IMR-90 (cell line): ENCODE measurements at regions not wholly inside any gene's neighbourhood (a gene's known extent, or its start where the extent isn't known, plus 50 kb on each side); places are given as distances from the start of the nearest gene placed in this dataset.

Experiments
- ATAC-seq: fragments of 200-7000 bp; cut with Tn5 transposase; 2 replicates; pipeline ENCODE4 v1.9.1; 2020; ENCODE audit warnings: low read depth, mild to moderate bottlenecking, moderate library complexity
- BruUV-seq: library from RNA; stranded (reverse); fragments of 400-500 nt; replicated peaks from 2 replicates; lab custom pipeline; 2021; lab: Mats Ljungman, UMichigan
- CTCF ChIA-PET: fragments of 300-600 bp; formaldehyde crosslinking; extraction: SDS; loops from one replicate; lab custom pipeline; 2021; ENCODE audit warnings: antibody characterized with exemption; lab: Yijun Ruan, JAX
- POLR2A ChIA-PET: fragments of 300-600 bp; sonication (Branson Sonifier 250); formaldehyde crosslinking; loops from one replicate; lab custom pipeline; 2022; ENCODE audit warnings: antibody characterized with exemption; ENCODE audit not compliant: unreplicated experiment; lab: Charles Lee
- DNase-seq: peaks from one replicate; pipeline ENCODE4 v3.0.0; 2013
- H2AFZ ChIP-seq: replicated peaks from 2 replicates; pipeline ENCODE3; 2013; ENCODE audit warnings: low read length, mild to moderate bottlenecking; ENCODE audit not compliant: poor library complexity
- H2AK5ac ChIP-seq: 2 replicates; pipeline ENCODE4 v1.6.1; 2013; ENCODE audit warnings: low read depth, low read length, inconsistent platforms
- H2AK9ac ChIP-seq: replicated peaks from 2 replicates; pipeline ENCODE3; 2013; ENCODE audit warnings: mild to moderate bottlenecking, low read depth, low read length, moderate library complexity; ENCODE audit not compliant: poor library complexity
- H2BK120ac ChIP-seq: 2 replicates; pipeline ENCODE4 v1.6.1; 2013; ENCODE audit warnings: low read depth, low read length, inconsistent platforms
- H2BK15ac ChIP-seq: 3 replicates; pipeline ENCODE4 v1.6.1; 2013; ENCODE audit warnings: low read depth, low read length, inconsistent platforms
- H2BK20ac ChIP-seq: 2 replicates; pipeline ENCODE4 v1.6.1; 2013; ENCODE audit warnings: low read depth, mild to moderate bottlenecking, inconsistent platforms, low read length, moderate library complexity
- H2BK5ac ChIP-seq: 2 replicates; pipeline ENCODE4 v1.6.1; 2013; ENCODE audit warnings: mild to moderate bottlenecking, low read depth, low read length, inconsistent platforms; ENCODE audit not compliant: poor library complexity, severe bottlenecking
- H3K14ac ChIP-seq: replicated peaks from 2 replicates; pipeline ENCODE4 v1.6.1; 2013; ENCODE audit warnings: low read depth, low read length, inconsistent platforms
- H3K18ac ChIP-seq: 2 replicates; pipeline ENCODE4 v1.6.1; 2013; ENCODE audit warnings: low read depth, low read length, control low read depth
- H3K23ac ChIP-seq: 2 replicates; pipeline ENCODE4 v1.6.1; 2013; ENCODE audit warnings: low read depth, low read length, inconsistent platforms
- H3K27ac ChIP-seq: 2 replicates; pipeline ENCODE4 v1.5.1; 2013; ENCODE audit warnings: mild to moderate bottlenecking, control low read depth, low read length; ENCODE audit not compliant: insufficient read depth
- H3K27me3 ChIP-seq: 2 replicates; pipeline ENCODE4 v1.6.1; 2013; ENCODE audit warnings: low read length; ENCODE audit not compliant: control insufficient read depth, insufficient read depth
- H3K36me3 ChIP-seq: 2 replicates; pipeline ENCODE4 v1.6.1; 2013; ENCODE audit warnings: low read length, mixed read lengths; ENCODE audit not compliant: control insufficient read depth, insufficient read depth
- H3K4ac ChIP-seq: 2 replicates; pipeline ENCODE4 v1.6.1; 2013; ENCODE audit warnings: low read depth, low read length, inconsistent platforms
- H3K4me1 ChIP-seq: 2 replicates; pipeline ENCODE4 v1.6.1; 2013; ENCODE audit warnings: low read length, mixed read lengths; ENCODE audit not compliant: control insufficient read depth, insufficient read depth
- H3K4me2 ChIP-seq: 2 replicates; pipeline ENCODE4 v1.6.1; 2013; ENCODE audit warnings: low read depth, mild to moderate bottlenecking, control low read depth, low read length, moderate library complexity
- H3K4me3 ChIP-seq: 2 replicates; pipeline ENCODE4 v1.5.1; 2013; ENCODE audit warnings: low read depth, mild to moderate bottlenecking, control low read depth, low read length, moderate library complexity; ENCODE audit not compliant: insufficient read depth
- H3K56ac ChIP-seq: 2 replicates; pipeline ENCODE4 v1.6.1; 2013; ENCODE audit warnings: low read length, inconsistent platforms; ENCODE audit not compliant: insufficient read depth; ENCODE audit errors: extremely low read depth
- H3K79me1 ChIP-seq, 2 experiments: 2 replicates each; pipeline ENCODE4 v1.6.1; 2013; ENCODE audit warnings: low read length in 2 of 2, inconsistent platforms in 1 of 2, low read depth in 1 of 2
- H3K9ac ChIP-seq: 2 replicates; pipeline ENCODE4 v1.6.1; 2013; ENCODE audit warnings: low read depth, low read length, control low read depth
- H3K9me1 ChIP-seq: 2 replicates; pipeline ENCODE4 v1.6.1; 2013; ENCODE audit warnings: low read length, inconsistent platforms; ENCODE audit not compliant: insufficient read depth
- H3K9me3 ChIP-seq: 2 replicates; pipeline ENCODE4 v1.6.1; 2013; ENCODE audit warnings: low read length; ENCODE audit not compliant: control insufficient read depth, insufficient read depth
- H4K20me1 ChIP-seq: 2 replicates; pipeline ENCODE4 v1.6.1; 2013; ENCODE audit warnings: low read length, inconsistent platforms; ENCODE audit not compliant: insufficient read depth
- H4K5ac ChIP-seq: 2 replicates; pipeline ENCODE4 v1.6.1; 2013; ENCODE audit warnings: mild to moderate bottlenecking, low read depth, low read length, control low read depth
- H4K8ac ChIP-seq, 2 experiments: 2 replicates each; pipeline ENCODE4 v1.6.1; 2013; ENCODE audit warnings: low read depth in 2 of 2, low read length in 2 of 2, control low read depth in 1 of 2, inconsistent platforms in 1 of 2
- H4K91ac ChIP-seq: 2 replicates; pipeline ENCODE4 v1.6.1; 2013; ENCODE audit warnings: low read depth, low read length, inconsistent platforms; ENCODE audit not compliant: insufficient read depth
- CEBPB ChIP-seq: IDR thresholded peaks from 2 replicates; pipeline ENCODE4 v1.6.1; 2012; ENCODE audit warnings: low read depth, low read length, improper control_type of control experiment
- CHD1 ChIP-seq: IDR thresholded peaks from 2 replicates; pipeline ENCODE4 v1.6.1; 2012; ENCODE audit warnings: low read depth, low read length, improper control_type of control experiment
- FOS ChIP-seq: fragments of 150-350 bp; IDR thresholded peaks from 2 replicates; pipeline ENCODE4 v1.6.1; 2016; ENCODE audit warnings: low read depth, low read length
- MAFK ChIP-seq: IDR thresholded peaks from 2 replicates; pipeline ENCODE4 v1.6.1; 2012; ENCODE audit warnings: low read depth, low read length, improper control_type of control experiment
- MAZ ChIP-seq: IDR thresholded peaks from 2 replicates; pipeline ENCODE4 v1.6.1; 2012; ENCODE audit warnings: low read depth, mild to moderate bottlenecking, low read length, improper control_type of control experiment, moderate library complexity, borderline replicate concordance
- MXI1 ChIP-seq: IDR thresholded peaks from 2 replicates; pipeline ENCODE4 v1.6.1; 2012; ENCODE audit warnings: low read depth, mild to moderate bottlenecking, low read length, moderate library complexity, borderline replicate concordance
- RAD21 ChIP-seq: IDR thresholded peaks from 2 replicates; pipeline ENCODE4 v1.6.1; 2012; ENCODE audit warnings: low read length, improper control_type of control experiment
- RFX5 ChIP-seq: IDR thresholded peaks from 2 replicates; pipeline ENCODE4 v1.8.0; 2012; ENCODE audit warnings: low read depth, mild to moderate bottlenecking, low read length, moderate library complexity
- SMC3 ChIP-seq: fragments of 150-350 bp; IDR thresholded peaks from 2 replicates; pipeline ENCODE4 v1.6.1; 2016; ENCODE audit warnings: low read depth, mild to moderate bottlenecking, antibody characterized with exemption, low read length, moderate library complexity
- USF2 ChIP-seq: fragments of 150-350 bp; IDR thresholded peaks from 2 replicates; pipeline ENCODE4 v1.6.1; 2017; ENCODE audit warnings: mild to moderate bottlenecking, antibody characterized with exemption, low read length, low read depth
- WGBS, 2 experiments: methylation state at CpG; one replicate each; pipeline versions ENCODE4 v1.1.5 to v1.1.7; 2013; ENCODE audit warnings: missing lambda C conversion rate in 2 of 2; ENCODE audit not compliant: insufficient read length in 1 of 2; ENCODE audit errors: extremely low coverage in 2 of 2; 5-methylcytosine and 5-hydroxymethylcytosine counted together
- dilution Hi-C: fragments of 300-500 bp; cut with HindIII; formaldehyde crosslinking; loops from one replicate; pipeline ENCODE4 v1.14.3; 2018; ENCODE audit warnings: low sequenced_read_pairs; ENCODE audit not compliant: unreplicated experiment
- in situ Hi-C: fragments of 300-500 bp; cut with MboI; formaldehyde crosslinking; loops from 3 replicates; pipeline ENCODE4 v1.14.3; 2019; ENCODE audit warnings: low sequenced_read_pairs, inconsistent platforms, mixed read lengths
- intact Hi-C: fragments of 100-400 bp; cut with micrococcal nuclease; formaldehyde crosslinking; loops from 2 replicates; pipeline ENCODE4 v1.10.0; 2022
- TF ChIP-seq, protein P1 (sequence below): conservative IDR thresholded peaks from 2 replicates; pipeline ENCODE4 v1.5.1; 2012; ENCODE audit warnings: mild to moderate bottlenecking, low read depth, low read length, improper control_type of control experiment

- no TSS peak for BruUV-seq
- ATAC-seq (no peak), DNase-seq (no peak)
- Histone ChIP-seq H3K36me3 (no peaks in the 10 kb centered on the region), H2AFZ (no peak overlapping the region), H4K20me1 (no peaks in the 10 kb centered on the region), H4K8ac (no peak overlapping the region), H3K79me1 (no peaks in the 10 kb centered on the region), H3K9ac (no peak overlapping the region), H3K4me3 (no peak overlapping the region), H2BK20ac (no peak overlapping the region), H3K4me2 (no peak overlapping the region), H3K23ac (no peak overlapping the region), H3K9me1 (no peaks in the 10 kb centered on the region), H2BK15ac (no peak overlapping the region), H2AK5ac (no peak overlapping the region), H4K91ac (no peak overlapping the region), H3K4ac (no peak overlapping the region), H4K5ac (no peak overlapping the region), H2BK120ac (no peak overlapping the region), H3K27me3 (no peaks in the 10 kb centered on the region), H3K9me3 (peaks cover 15% of the 10 kb centered on the region), H2BK5ac (no peak overlapping the region), H3K27ac (no peak overlapping the region), H3K56ac (no peak overlapping the region), H3K4me1 (no peaks in the 10 kb centered on the region), H3K14ac (no peak overlapping the region), H2AK9ac (no peak overlapping the region), H3K18ac (no peak overlapping the region)
- in situ Hi-C loops: no loop called here
- dilution Hi-C loops: no loop called here
- ChIA-PET POLR2A (no interaction called here), CTCF (no interaction called here)
- TF ChIP-seq MAZ (no peak), CHD1 (no peak), MXI1 (no peak), SMC3 (no peak), MAFK (no peak), RFX5 (no peak), USF2 (no peak), RAD21 (no peak), CEBPB (no peak), FOS (no peak)
- TF ChIP-seq, protein P1, sequence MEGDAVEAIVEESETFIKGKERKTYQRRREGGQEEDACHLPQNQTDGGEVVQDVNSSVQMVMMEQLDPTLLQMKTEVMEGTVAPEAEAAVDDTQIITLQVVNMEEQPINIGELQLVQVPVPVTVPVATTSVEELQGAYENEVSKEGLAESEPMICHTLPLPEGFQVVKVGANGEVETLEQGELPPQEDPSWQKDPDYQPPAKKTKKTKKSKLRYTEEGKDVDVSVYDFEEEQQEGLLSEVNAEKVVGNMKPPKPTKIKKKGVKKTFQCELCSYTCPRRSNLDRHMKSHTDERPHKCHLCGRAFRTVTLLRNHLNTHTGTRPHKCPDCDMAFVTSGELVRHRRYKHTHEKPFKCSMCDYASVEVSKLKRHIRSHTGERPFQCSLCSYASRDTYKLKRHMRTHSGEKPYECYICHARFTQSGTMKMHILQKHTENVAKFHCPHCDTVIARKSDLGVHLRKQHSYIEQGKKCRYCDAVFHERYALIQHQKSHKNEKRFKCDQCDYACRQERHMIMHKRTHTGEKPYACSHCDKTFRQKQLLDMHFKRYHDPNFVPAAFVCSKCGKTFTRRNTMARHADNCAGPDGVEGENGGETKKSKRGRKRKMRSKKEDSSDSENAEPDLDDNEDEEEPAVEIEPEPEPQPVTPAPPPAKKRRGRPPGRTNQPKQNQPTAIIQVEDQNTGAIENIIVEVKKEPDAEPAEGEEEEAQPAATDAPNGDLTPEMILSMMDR: no peak
- intact Hi-C loops: no loop called here
- 20% methylated on average over 4 of the region's 14 CpGs; no CpG with 5 or more reads in 1 of the 2 experiments for WGBS, 2 experiments
Observed at GRCh38 chr12:125773033-125773640, 707.9 kb downstream of the AACS start.
